CD4-positive, alpha-beta T cell (primary cell): ENCODE measurements at regions not wholly inside any gene's neighbourhood (a gene's known extent, or its start where the extent isn't known, plus 50 kb on each side); places are given as distances from the start of the nearest gene placed in this dataset.

Source experiments
- ATAC-seq: fragments of 200-7000 bp; cut with Tn5 transposase; one replicate; pipeline ENCODE4 v1.10.0; 2022; ENCODE audit warnings: mild to moderate bottlenecking; ENCODE audit not compliant: poor library complexity
- CTCF ChIA-PET: fragments of 350-600 bp; sonication (Branson Sonifier 250); formaldehyde crosslinking; loops from one replicate; lab custom pipeline; 2021; ENCODE audit warnings: antibody characterized with exemption, inconsistent platforms; lab: Charles Lee
- POLR2A ChIA-PET: fragments of 350-600 bp; sonication (Branson Sonifier 250); formaldehyde crosslinking; loops from one replicate; lab custom pipeline; 2021; ENCODE audit warnings: antibody characterized with exemption, inconsistent platforms; lab: Charles Lee
- DNase-seq, 14 experiments: peaks; one replicate each; pipeline ENCODE4 v3.0.0-alpha.2; 2013 to 2020; ENCODE audit warnings: mixed read lengths in 2 of 14
- H3K27ac ChIP-seq, 2 donors: one replicate each; pipeline versions ENCODE4 v1.5.1 to v1.7.0; 2013; ENCODE audit warnings: low read length in 2 of 2, low read depth in 1 of 2, mild to moderate bottlenecking in 1 of 2
- H3K27me3 ChIP-seq, 2 experiments: 1 replicate in 1 of 2; 2 replicates in 1 of 2; pipeline versions ENCODE4 v1.6.1 to v1.7.0; 2013; ENCODE audit warnings: low read length in 2 of 2, control low read depth in 1 of 2, mild to moderate bottlenecking in 1 of 2, moderate library complexity in 1 of 2; ENCODE audit not compliant: insufficient read depth in 2 of 2, control insufficient read depth in 1 of 2
- H3K36me3 ChIP-seq: one replicate; pipeline ENCODE4 v1.6.1; 2013; ENCODE audit warnings: low read length, control low read depth; ENCODE audit not compliant: insufficient read depth
- H3K4me1 ChIP-seq: one replicate; pipeline ENCODE4 v1.6.1; 2013; ENCODE audit warnings: low read length, control low read depth; ENCODE audit not compliant: insufficient read depth
- H3K4me3 ChIP-seq: one replicate; pipeline ENCODE4 v1.5.1; 2013; ENCODE audit warnings: mild to moderate bottlenecking, low read length, moderate library complexity
- H3K9me3 ChIP-seq, 2 experiments: 1 replicate in 1 of 2; 2 replicates in 1 of 2; pipeline versions ENCODE4 v1.6.1 to v1.7.0; 2013; ENCODE audit warnings: low read length in 2 of 2, mild to moderate bottlenecking in 2 of 2, control low read depth in 1 of 2, moderate library complexity in 1 of 2; ENCODE audit not compliant: control insufficient read depth in 1 of 2, insufficient read depth in 1 of 2
- H3K27ac Mint-ChIP-seq: one replicate; pipeline ENCODE4 v1.8.0; 2020; ENCODE audit warnings: mixed read lengths
- H3K27me3 Mint-ChIP-seq: one replicate; pipeline ENCODE4 v1.8.0; 2021; ENCODE audit warnings: mixed read lengths
- H3K36me3 Mint-ChIP-seq: one replicate; pipeline ENCODE4 v1.8.0; 2021; ENCODE audit warnings: low read depth, mixed read lengths
- H3K4me1 Mint-ChIP-seq: one replicate; pipeline ENCODE4 v1.8.0; 2021; ENCODE audit warnings: low read depth, mixed read lengths
- H3K4me3 Mint-ChIP-seq: one replicate; pipeline ENCODE4 v1.8.0; 2020; ENCODE audit warnings: mild to moderate bottlenecking, mixed read lengths
- H3K9me3 Mint-ChIP-seq: one replicate; pipeline ENCODE4 v1.8.0; 2020; ENCODE audit warnings: mixed read lengths
- intact Hi-C, 2 experiments: fragments of 100-400 bp; cut with DNase I in 1 of 2; cut with micrococcal nuclease in 1 of 2; formaldehyde crosslinking; loops; one replicate each; pipeline versions ENCODE4 v1.15.1 to v1.9.0; 2023 to 2025; cut with DNase I, micrococcal nuclease
- TF ChIP-seq, protein P1 (sequence below): fragments of 200-600 bp; IDR thresholded peaks from one replicate; pipeline ENCODE4 v1.8.0; 2022; ENCODE audit warnings: antibody characterized with exemption, mild to moderate bottlenecking

GRCh38 chr2:215777465-215778044 lies 235.8 kb downstream of the MREG start:
- DNase-seq (no peak), ATAC-seq (no peak)
- Mint-ChIP-seq H3K36me3 (no peaks in the 10 kb centered on the region), H3K9me3 (no peaks in the 10 kb centered on the region), H3K27me3 (peaks cover 10% of the 10 kb centered on the region), H3K27ac (no peak overlapping the region), H3K4me1 (no peaks in the 10 kb centered on the region), H3K4me3 (no peak overlapping the region)
- Histone ChIP-seq H3K36me3 (no peaks in the 10 kb centered on the region), H3K4me3 (no peak overlapping the region), H3K9me3 (no peaks in the 10 kb centered on the region), H3K27me3 (no peaks in the 10 kb centered on the region), H3K4me1 (no peaks in the 10 kb centered on the region), H3K27ac (no peak overlapping the region)
- POLR2A ChIA-PET = no interaction called here
- intact Hi-C loops = no loop called here
- CTCF ChIA-PET = no interaction called here
- TF ChIP-seq, protein P1, sequence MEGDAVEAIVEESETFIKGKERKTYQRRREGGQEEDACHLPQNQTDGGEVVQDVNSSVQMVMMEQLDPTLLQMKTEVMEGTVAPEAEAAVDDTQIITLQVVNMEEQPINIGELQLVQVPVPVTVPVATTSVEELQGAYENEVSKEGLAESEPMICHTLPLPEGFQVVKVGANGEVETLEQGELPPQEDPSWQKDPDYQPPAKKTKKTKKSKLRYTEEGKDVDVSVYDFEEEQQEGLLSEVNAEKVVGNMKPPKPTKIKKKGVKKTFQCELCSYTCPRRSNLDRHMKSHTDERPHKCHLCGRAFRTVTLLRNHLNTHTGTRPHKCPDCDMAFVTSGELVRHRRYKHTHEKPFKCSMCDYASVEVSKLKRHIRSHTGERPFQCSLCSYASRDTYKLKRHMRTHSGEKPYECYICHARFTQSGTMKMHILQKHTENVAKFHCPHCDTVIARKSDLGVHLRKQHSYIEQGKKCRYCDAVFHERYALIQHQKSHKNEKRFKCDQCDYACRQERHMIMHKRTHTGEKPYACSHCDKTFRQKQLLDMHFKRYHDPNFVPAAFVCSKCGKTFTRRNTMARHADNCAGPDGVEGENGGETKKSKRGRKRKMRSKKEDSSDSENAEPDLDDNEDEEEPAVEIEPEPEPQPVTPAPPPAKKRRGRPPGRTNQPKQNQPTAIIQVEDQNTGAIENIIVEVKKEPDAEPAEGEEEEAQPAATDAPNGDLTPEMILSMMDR = no peak

GRCh38 chr2:215775106-215775505 lies 238.2 kb downstream of the MREG start:
- CTCF ChIA-PET = interaction anchor here (1.4 kb wide), 1 partner anchor 9 kb away, joined by 3 read pairs; no protein-coding TSS in a partner anchor
- Histone ChIP-seq H3K9me3 (no peaks in the 10 kb centered on the region), H3K4me3 (no peak overlapping the region), H3K4me1 (no peaks in the 10 kb centered on the region), H3K36me3 (no peaks in the 10 kb centered on the region), H3K27ac (no peak overlapping the region), H3K27me3 (no peaks in the 10 kb centered on the region)
- DNase-seq (no peak), ATAC-seq (no peak)
- TF ChIP-seq, protein P1 = no peak
- POLR2A ChIA-PET = no interaction called here
- Mint-ChIP-seq H3K27me3 (peaks cover 10% of the 10 kb centered on the region), H3K9me3 (no peaks in the 10 kb centered on the region), H3K4me3 (no peak overlapping the region), H3K36me3 (no peaks in the 10 kb centered on the region), H3K4me1 (no peaks in the 10 kb centered on the region), H3K27ac (no peak overlapping the region)
- intact Hi-C loops = no loop called here

- no peaks in the 10 kb centered on the region for H3K9me3 Mint-ChIP-seq
- ChIA-PET POLR2A (no interaction called here), CTCF (interaction anchor here (1.4 kb wide), 1 partner anchor 8 kb away, joined by 3 read pairs; no protein-coding TSS in a partner anchor)
- no peaks in the 10 kb centered on the region for H3K4me1 ChIP-seq
- H3K9me3 ChIP-seq = no peaks in the 10 kb centered on the region
- no peak overlapping the region for H3K4me3 ChIP-seq
- H3K27ac ChIP-seq = no peak overlapping the region
- no peak overlapping the region for H3K27ac Mint-ChIP-seq
- peaks cover 10% of the 10 kb centered on the region for H3K27me3 Mint-ChIP-seq
- DNase-seq = peak in 2 of 14 experiments; percentile 28 to 48
- H3K4me1 Mint-ChIP-seq = no peaks in the 10 kb centered on the region
- no peaks in the 10 kb centered on the region for H3K36me3 Mint-ChIP-seq
- intact Hi-C loops = no loop called here
- no peak overlapping the region for H3K4me3 Mint-ChIP-seq
- TF ChIP-seq, protein P1 = no peak
- H3K27me3 ChIP-seq = no peaks in the 10 kb centered on the region
- ATAC-seq = no peak
- H3K36me3 ChIP-seq = no peaks in the 10 kb centered on the region
Measured at GRCh38 chr2:215773728-215774127, 239.6 kb downstream of the MREG start.
